ENCODE measurements at regions not wholly inside any gene's neighbourhood (a gene's known extent, or its start where the extent isn't known, plus 50 kb on each side); places are given as distances from the start of the nearest gene placed in this dataset.

GRCh38 chr13:39821977-39822376 lies 166.5 kb downstream of the COG6 start:
- TF ChIP-seq CTCF (IDR thresholded peaks at IDR 0.05; ENCODE audit: insufficient read depth, low read depth, low read length), result no peak
- no peak for TF ChIP-seq EZH2 (IDR thresholded peaks at IDR 0.05; ENCODE audit: insufficient read depth, low read length)

All from astrocyte (in vitro differentiated cells and primary cell).